ENCODE measurements at regions not wholly inside any gene's neighbourhood (a gene's known extent, or its start where the extent isn't known, plus 50 kb on each side); places are given as distances from the start of the nearest gene placed in this dataset.

DNA sequence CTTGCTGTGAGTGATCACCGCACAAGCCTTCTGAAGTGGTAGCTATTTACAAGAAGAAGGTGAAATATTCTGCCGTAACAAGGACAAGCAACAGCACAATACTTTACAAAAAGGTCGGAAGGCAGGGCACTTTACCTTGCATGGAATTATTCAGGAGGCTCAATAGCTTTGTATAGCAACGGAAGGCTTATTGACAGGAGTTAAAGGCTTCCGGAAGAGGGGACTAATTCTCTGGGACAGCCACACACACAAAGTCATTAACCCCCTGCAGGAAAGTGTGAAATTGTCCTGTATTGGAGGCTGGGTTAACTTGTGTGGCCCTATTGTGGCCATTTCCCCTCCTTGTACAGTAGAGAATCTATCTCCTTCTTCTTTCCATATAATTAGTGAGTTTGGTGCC is 199.3 kb upstream of the SEMA6A start:
- TF ChIP-seq, protein P1, sequence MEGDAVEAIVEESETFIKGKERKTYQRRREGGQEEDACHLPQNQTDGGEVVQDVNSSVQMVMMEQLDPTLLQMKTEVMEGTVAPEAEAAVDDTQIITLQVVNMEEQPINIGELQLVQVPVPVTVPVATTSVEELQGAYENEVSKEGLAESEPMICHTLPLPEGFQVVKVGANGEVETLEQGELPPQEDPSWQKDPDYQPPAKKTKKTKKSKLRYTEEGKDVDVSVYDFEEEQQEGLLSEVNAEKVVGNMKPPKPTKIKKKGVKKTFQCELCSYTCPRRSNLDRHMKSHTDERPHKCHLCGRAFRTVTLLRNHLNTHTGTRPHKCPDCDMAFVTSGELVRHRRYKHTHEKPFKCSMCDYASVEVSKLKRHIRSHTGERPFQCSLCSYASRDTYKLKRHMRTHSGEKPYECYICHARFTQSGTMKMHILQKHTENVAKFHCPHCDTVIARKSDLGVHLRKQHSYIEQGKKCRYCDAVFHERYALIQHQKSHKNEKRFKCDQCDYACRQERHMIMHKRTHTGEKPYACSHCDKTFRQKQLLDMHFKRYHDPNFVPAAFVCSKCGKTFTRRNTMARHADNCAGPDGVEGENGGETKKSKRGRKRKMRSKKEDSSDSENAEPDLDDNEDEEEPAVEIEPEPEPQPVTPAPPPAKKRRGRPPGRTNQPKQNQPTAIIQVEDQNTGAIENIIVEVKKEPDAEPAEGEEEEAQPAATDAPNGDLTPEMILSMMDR (IDR thresholded peaks at IDR 0.05) = no peak
- TF ChIP-seq POLR2AphosphoS5 (IDR thresholded peaks at IDR 0.05) = no peak
